GM10266 (cell line): ENCODE measurements at regions not wholly inside any gene's neighbourhood (a gene's known extent, or its start where the extent isn't known, plus 50 kb on each side); places are given as distances from the start of the nearest gene placed in this dataset.

Experiments
- DNase-seq: peaks from one replicate; pipeline ENCODE4 v3.0.0; 2012; ENCODE audit errors: extremely low spot score
- TF ChIP-seq, protein P1 (sequence below): IDR thresholded peaks from 2 replicates; pipeline ENCODE4 v1.5.1; 2012; ENCODE audit warnings: mild to moderate bottlenecking, low read depth; ENCODE audit not compliant: control insufficient read depth, insufficient read depth; ENCODE audit errors: missing control alignments

DNA sequence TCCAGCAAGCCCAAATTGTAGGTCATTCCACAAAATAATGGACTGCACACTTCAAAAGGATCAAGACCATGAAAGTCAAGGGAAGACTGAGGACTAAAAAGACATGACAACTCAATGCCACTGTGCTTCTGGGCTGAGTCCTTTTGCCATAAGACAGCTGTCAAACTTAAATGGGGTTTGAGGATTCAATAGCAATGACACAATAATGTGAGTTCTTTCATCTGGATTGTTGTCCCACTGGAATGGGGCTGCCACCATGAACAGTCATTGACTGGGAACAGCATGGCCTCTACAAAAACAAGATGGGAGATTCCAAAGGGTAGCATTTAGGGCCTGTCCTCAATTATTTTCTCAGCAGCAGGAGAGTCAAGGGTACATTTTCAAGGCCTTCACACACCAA lies 118.5 kb downstream of the EN1 start:
- TF ChIP-seq, protein P1, sequence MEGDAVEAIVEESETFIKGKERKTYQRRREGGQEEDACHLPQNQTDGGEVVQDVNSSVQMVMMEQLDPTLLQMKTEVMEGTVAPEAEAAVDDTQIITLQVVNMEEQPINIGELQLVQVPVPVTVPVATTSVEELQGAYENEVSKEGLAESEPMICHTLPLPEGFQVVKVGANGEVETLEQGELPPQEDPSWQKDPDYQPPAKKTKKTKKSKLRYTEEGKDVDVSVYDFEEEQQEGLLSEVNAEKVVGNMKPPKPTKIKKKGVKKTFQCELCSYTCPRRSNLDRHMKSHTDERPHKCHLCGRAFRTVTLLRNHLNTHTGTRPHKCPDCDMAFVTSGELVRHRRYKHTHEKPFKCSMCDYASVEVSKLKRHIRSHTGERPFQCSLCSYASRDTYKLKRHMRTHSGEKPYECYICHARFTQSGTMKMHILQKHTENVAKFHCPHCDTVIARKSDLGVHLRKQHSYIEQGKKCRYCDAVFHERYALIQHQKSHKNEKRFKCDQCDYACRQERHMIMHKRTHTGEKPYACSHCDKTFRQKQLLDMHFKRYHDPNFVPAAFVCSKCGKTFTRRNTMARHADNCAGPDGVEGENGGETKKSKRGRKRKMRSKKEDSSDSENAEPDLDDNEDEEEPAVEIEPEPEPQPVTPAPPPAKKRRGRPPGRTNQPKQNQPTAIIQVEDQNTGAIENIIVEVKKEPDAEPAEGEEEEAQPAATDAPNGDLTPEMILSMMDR, result no peak
- DNase-seq, result no peak

DNA sequence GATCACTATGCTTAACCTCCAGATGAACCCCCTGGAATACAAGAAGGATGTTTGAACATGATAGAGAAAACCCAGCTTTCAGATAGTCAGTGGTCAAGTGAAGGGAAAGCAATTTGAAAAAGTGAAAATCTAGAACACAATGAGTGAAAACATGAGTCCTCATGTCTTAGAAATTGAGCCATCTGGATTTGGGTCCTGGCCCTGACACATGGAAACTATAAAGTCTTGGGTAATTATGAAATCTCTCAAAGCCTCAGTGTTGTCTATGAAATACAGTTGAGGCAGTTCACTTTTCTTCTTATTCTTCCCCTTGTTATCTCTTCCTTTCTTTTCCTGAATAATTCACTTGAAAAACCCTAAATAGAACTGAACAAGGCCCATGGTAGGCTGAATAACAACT lies 120.6 kb downstream of the EN1 start:
- TF ChIP-seq, protein P1, result no peak
- DNase-seq, result no peak

DNA sequence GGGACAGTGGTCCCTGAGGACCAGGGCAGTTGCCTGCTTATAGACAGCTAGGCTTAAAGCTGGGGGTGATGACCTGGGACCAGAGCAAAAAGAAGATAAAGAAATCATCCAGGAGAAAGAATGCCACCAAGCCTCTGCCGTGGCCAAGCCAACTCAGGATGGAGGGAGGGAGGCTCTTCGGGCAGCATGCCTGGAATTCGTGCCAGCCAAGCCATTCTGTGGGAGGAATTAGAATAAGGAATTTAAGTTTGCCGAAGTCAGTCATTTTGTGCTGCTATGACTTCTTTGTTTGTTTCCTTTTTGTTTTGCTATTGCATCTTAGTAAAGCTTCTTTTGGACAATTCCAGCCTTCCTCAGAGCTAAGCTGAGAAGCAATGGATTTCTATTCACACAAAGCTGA lies 124.1 kb downstream of the EN1 start:
- TF ChIP-seq, protein P1, result no peak
- no peak for DNase-seq

DNA sequence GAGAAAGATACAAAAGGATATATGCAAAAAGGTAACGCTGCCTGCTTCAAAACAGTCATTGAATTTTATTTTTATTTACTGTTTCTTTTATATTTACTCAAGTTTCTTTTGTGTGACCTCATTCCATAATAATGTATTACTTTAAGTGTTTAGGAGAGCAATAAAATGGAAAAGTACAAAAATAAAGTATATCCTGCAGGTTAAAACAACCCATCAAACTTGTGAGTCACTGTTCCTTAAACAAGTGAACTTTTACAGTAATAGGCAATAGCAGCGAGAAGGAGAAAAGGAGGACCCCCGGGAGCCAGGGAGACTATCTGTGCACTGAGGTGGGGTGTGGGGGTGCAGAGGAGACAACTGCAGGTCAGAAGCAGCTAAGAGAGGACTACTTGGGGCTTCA lies 124.5 kb downstream of the EN1 start:
- DNase-seq, result no peak
- TF ChIP-seq, protein P1, result no peak

DNA sequence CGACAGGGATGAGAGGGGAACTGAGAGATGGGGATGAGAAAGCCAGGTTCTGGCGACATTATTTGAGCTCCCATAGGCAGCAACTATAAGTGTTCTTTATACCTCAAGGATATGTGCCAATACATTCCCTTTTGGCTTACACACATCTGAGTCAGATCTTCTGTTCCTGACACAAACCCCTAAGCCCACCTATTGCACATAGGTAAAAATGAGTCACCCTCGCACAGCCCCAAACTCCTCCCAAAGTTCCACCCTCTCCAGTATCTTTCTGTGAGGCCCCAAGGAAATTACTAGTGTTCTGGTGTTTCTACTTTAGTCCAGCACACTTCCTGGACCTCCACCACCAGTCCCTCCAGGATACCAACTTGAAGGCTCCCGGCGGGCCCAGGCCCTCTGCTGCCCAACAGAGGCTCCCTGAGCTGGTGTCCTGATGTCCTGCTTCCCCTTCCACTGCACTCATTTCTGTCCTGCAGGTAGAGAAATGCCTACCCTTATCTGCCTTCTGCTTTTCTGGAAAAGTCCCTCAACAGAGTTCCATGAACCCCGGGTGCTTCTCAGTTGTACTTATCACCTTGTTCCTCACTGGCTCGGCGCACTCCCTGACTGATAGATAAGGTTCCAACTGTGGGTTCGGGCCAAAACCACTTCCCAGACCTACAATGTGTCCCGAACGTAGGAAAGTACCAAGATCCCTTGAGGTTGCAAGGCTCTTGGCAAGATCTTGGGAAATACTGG lies 125.5 kb downstream of the EN1 start:
- no peak for DNase-seq
- TF ChIP-seq, protein P1, result no peak

DNA sequence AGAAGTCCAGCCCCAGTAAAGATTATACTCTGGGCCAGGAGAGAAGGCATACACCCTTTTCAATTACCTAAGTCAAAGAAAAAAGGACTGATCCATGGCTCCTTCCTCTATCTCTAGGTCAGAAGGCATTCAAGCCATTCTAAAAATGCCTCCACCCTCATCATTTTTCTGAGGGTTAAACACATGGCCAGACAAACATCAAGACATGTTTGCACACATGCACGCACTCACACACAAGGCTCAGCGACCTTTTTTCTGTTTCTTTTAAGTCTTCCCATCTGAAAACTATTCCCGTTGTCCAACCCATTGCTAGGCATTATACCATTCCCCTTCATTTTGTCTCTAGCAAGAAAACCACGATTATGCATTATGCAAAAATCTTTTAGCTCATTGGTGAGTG lies 126.6 kb downstream of the EN1 start:
- TF ChIP-seq, protein P1, result no peak
- no peak for DNase-seq

DNA sequence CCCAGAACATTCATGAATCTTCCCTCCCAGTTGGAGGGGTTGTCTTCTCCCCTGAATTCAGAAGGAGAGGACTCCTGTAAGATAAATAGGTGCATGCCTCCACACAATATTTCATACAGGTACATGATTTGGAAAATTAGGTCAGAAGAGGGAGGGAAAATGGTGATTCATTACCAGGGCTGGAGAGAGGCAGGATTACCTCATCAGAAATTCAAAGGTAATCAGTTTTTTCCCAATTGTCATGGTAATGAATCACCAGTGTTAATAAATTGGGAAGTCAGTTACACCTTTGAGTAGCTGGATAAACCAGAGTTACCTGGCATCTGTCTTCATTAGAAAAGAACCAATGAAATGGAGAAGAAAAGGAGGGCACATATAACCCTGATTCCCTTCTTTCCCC lies 128.5 kb downstream of the EN1 start:
- DNase-seq, result no peak
- TF ChIP-seq, protein P1, result no peak
